HCT116 (cell line): ENCODE measurements at regions not wholly inside any gene's neighbourhood (a gene's known extent, or its start where the extent isn't known, plus 50 kb on each side); places are given as distances from the start of the nearest gene placed in this dataset.

Source experiments
- ATAC-seq: fragments of 200-7000 bp; cut with Tn5 transposase; 2 replicates; pipeline ENCODE4 v1.9.1; 2020; ENCODE audit warnings: mild to moderate bottlenecking, moderate library complexity
- BruUV-seq: library from RNA; stranded (reverse); fragments of 400-500 nt; replicated peaks from 2 replicates; lab custom pipeline; 2021; lab: Mats Ljungman, UMichigan
- CTCF ChIA-PET: fragments of 300-600 bp; sonication (Branson Sonifier 250); formaldehyde crosslinking; loops from one replicate; lab custom pipeline; 2021; ENCODE audit warnings: antibody characterized with exemption; lab: Charles Lee
- POLR2A ChIA-PET: fragments of 300-600, 350-600 bp; sonication (Branson Sonifier 250); formaldehyde crosslinking; loops from one replicate; lab custom pipeline; 2021; ENCODE audit warnings: antibody characterized with exemption; lab: Charles Lee
- RAD21 ChIA-PET, 2 experiments: fragments of 300-600 bp; sonication (Branson Sonifier 250); formaldehyde crosslinking; loops; one replicate each; lab custom pipeline; 2023; ENCODE audit warnings: low total read pairs in 2 of 2; ENCODE audit not compliant: uncharacterized antibody in 2 of 2, unreplicated experiment in 2 of 2, low non-redundant PET in 1 of 2; lab: Charles Lee
- DNase-seq: peaks from one replicate; pipeline ENCODE4 v3.0.0-alpha.2; 2010; ENCODE audit warnings: low read depth, low spot score
- H2AFZ ChIP-seq: fragments of 200-600 bp; shearing (Covaris generic), sonication (generic); 2 replicates; pipeline ENCODE4 v1.6.1; 2017; ENCODE audit warnings: low read depth, mixed run types, mixed read lengths, antibody characterized with exemption, low read length; ENCODE audit not compliant: poor library complexity, severe bottlenecking
- H3K27ac ChIP-seq: 2 replicates; pipeline ENCODE4 v1.5.1; 2012; ENCODE audit warnings: low read depth, low read length
- H3K27me3 ChIP-seq: fragments of 200-600 bp; sonication (generic); 2 replicates; pipeline ENCODE4 v1.6.1; 2016; ENCODE audit warnings: mixed run types, low read length, mixed read lengths; ENCODE audit not compliant: insufficient read depth
- H3K36me3 ChIP-seq, 2 experiments: fragments of 200-500 bp in 1 of 2; fragments of 200-600 bp in 1 of 2; sonication (Bioruptor generic) in 1 of 2; sonication (generic) in 1 of 2; 2 replicates each; pipeline versions ENCODE4 v1.5.1 to v1.6.1; 2014 to 2016; ENCODE audit warnings: low read length in 2 of 2, inconsistent platforms in 1 of 2, mixed read lengths in 1 of 2, mixed run types in 1 of 2; ENCODE audit not compliant: insufficient read depth in 2 of 2, control insufficient read depth in 1 of 2
- H3K4me1 ChIP-seq, 2 experiments: fragments of 200-600 bp in 1 of 2; sonication (generic) in 1 of 2; 2 replicates each; pipeline versions ENCODE4 v1.5.1 to v1.6.1; 2012 to 2017; ENCODE audit warnings: low read length in 2 of 2, inconsistent platforms in 1 of 2, mild to moderate bottlenecking in 1 of 2, mixed read lengths in 1 of 2, mixed run types in 1 of 2, moderate library complexity in 1 of 2; ENCODE audit not compliant: insufficient read depth in 2 of 2, control insufficient read depth in 1 of 2
- H3K4me2 ChIP-seq: fragments of 200-600 bp; sonication (generic); 2 replicates; pipeline ENCODE4 v1.6.1; 2017; ENCODE audit warnings: mixed run types, low read length, mixed read lengths
- H3K4me3 ChIP-seq, 2 experiments: fragments of 200-600 bp in 1 of 2; sonication (generic) in 1 of 2; replicated peaks in 1 of 2; 2 replicates each; pipeline ENCODE4 v1.5.1; 2011 to 2016; ENCODE audit warnings: low read length in 2 of 2, control low read depth in 1 of 2, low read depth in 1 of 2, mild to moderate bottlenecking in 1 of 2, mixed read lengths in 1 of 2, mixed run types in 1 of 2
- H3K79me2 ChIP-seq: fragments of 200-600 bp; sonication (generic); 2 replicates; pipeline ENCODE4 v1.6.1; 2017; ENCODE audit warnings: mild to moderate bottlenecking, mixed run types, low read length, moderate library complexity, mixed read lengths; ENCODE audit not compliant: insufficient read depth
- H3K9ac ChIP-seq: fragments of 200-600 bp; sonication (generic); 2 replicates; pipeline ENCODE4 v1.6.1; 2016; ENCODE audit warnings: low read length, mixed read lengths
- H3K9me2 ChIP-seq: fragments of 200-600 bp; sonication (generic), shearing (Covaris generic); 2 replicates; pipeline ENCODE4 v1.6.1; 2017; ENCODE audit warnings: mixed run types, mild to moderate bottlenecking, moderate library complexity; ENCODE audit not compliant: insufficient read depth
- H3K9me3 ChIP-seq, 2 experiments: fragments of 200-500 bp in 1 of 2; fragments of 200-600 bp in 1 of 2; sonication (Bioruptor generic) in 1 of 2; sonication (generic) in 1 of 2; 2 replicates each; pipeline ENCODE4 v1.6.1; 2014 to 2017; ENCODE audit warnings: low read length in 2 of 2, mixed read lengths in 2 of 2, inconsistent platforms in 1 of 2, low read depth in 1 of 2, mild to moderate bottlenecking in 1 of 2, mixed run types in 1 of 2, moderate library complexity in 1 of 2; ENCODE audit not compliant: control insufficient read depth in 1 of 2, insufficient read depth in 1 of 2
- H4K20me1 ChIP-seq: fragments of 200-600 bp; sonication (generic), shearing (Covaris generic); 2 replicates; pipeline ENCODE4 v1.6.1; 2017; ENCODE audit warnings: mixed run types, mild to moderate bottlenecking, moderate library complexity; ENCODE audit not compliant: insufficient read depth
- CEBPB ChIP-seq: IDR thresholded peaks from 2 replicates; pipeline ENCODE4 v1.6.1; 2012; ENCODE audit warnings: low read depth
- ELF1 ChIP-seq: IDR thresholded peaks from 2 replicates; pipeline ENCODE4 v1.6.1; 2012; ENCODE audit warnings: low read depth, borderline replicate concordance
- POLR2AphosphoS5 ChIP-seq: IDR thresholded peaks from 2 replicates; pipeline ENCODE4 v1.6.1; 2011; ENCODE audit warnings: mild to moderate bottlenecking, low read depth, low read length, moderate library complexity
- RAD21 ChIP-seq: IDR thresholded peaks from 2 replicates; pipeline ENCODE4 v1.6.1; 2012; ENCODE audit warnings: low read depth, mild to moderate bottlenecking
- SRF ChIP-seq: IDR thresholded peaks from 2 replicates; pipeline ENCODE4 v1.6.1; 2012; ENCODE audit warnings: low read depth
- TCF7L2 ChIP-seq: IDR thresholded peaks from 2 replicates; pipeline ENCODE4 v1.7.0; 2011; ENCODE audit warnings: borderline replicate concordance, inconsistent platforms; ENCODE audit not compliant: insufficient read depth, insufficient read length; ENCODE audit errors: extremely low read depth
- intact Hi-C: fragments of 100-400 bp; cut with micrococcal nuclease; formaldehyde crosslinking; loops from 2 replicates; pipeline ENCODE4 v1.10.0; 2022
- TF ChIP-seq, protein P1 (sequence below): IDR thresholded peaks from 2 replicates; pipeline ENCODE4 v1.6.1; 2011; ENCODE audit warnings: mild to moderate bottlenecking, low read length, moderate library complexity; ENCODE audit not compliant: insufficient replicate concordance; ENCODE audit errors: extremely low read depth

GRCh38 chr5:85591311-85591710 lies 1026.4 kb upstream of the COX7C start (continued):
- TF ChIP-seq, protein P1, sequence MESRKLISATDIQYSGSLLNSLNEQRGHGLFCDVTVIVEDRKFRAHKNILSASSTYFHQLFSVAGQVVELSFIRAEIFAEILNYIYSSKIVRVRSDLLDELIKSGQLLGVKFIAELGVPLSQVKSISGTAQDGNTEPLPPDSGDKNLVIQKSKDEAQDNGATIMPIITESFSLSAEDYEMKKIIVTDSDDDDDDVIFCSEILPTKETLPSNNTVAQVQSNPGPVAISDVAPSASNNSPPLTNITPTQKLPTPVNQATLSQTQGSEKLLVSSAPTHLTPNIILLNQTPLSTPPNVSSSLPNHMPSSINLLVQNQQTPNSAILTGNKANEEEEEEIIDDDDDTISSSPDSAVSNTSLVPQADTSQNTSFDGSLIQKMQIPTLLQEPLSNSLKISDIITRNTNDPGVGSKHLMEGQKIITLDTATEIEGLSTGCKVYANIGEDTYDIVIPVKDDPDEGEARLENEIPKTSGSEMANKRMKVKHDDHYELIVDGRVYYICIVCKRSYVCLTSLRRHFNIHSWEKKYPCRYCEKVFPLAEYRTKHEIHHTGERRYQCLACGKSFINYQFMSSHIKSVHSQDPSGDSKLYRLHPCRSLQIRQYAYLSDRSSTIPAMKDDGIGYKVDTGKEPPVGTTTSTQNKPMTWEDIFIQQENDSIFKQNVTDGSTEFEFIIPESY: no peak
- TF ChIP-seq RAD21 (no peak), SRF (no peak)
- TF ChIP-seq, all 23 proteins: peak for 0

DNA sequence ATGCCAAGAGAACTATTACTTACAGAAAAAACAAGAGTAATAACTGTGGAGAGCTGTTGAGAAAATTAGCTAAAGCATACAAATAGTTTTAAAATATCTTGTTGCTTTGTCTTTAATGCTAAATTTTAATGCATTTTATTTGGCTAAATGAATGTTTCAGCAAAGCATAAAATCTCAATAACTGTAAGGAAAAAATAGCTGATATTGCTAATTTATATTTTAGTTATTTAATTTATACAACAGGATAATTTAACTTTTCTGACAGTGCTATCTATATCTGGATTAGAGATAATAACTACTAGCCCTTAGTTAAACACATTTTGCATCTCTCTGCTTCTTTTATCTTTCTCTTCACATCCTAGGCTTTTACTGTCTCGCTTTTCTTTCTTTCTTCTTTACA lies 1014.9 kb upstream of the COX7C start:
- DNase-seq: no peak
- ATAC-seq: no peak
- BruUV-seq: no TSS peak
- Histone ChIP-seq H3K27ac (no peak overlapping the region), H3K79me2 (no peaks in the 10 kb centered on the region), H3K4me2 (no peak overlapping the region), H4K20me1 (no peaks in the 10 kb centered on the region), H3K27me3 (no peaks in the 10 kb centered on the region), H3K4me3 (no peak overlapping the region), H3K36me3 (no peaks in the 10 kb centered on the region), H3K9ac (no peak overlapping the region), H2AFZ (no peak overlapping the region), H3K9me3 (no peaks in the 10 kb centered on the region), H3K9me2 (no peaks in the 10 kb centered on the region), H3K4me1 (no peaks in the 10 kb centered on the region)
- ChIA-PET RAD21 (no interaction called here), CTCF (no interaction called here), POLR2A (no interaction called here)
- intact Hi-C loops: no loop called here
- TF ChIP-seq ELF1: no peak
- no peak for TF ChIP-seq TCF7L2
- no peak for TF ChIP-seq POLR2AphosphoS5
- TF ChIP-seq CEBPB: no peak
